ENCODE measurements at regions not wholly inside any gene's neighbourhood (a gene's known extent, or its start where the extent isn't known, plus 50 kb on each side); places are given as distances from the start of the nearest gene placed in this dataset.

DNA sequence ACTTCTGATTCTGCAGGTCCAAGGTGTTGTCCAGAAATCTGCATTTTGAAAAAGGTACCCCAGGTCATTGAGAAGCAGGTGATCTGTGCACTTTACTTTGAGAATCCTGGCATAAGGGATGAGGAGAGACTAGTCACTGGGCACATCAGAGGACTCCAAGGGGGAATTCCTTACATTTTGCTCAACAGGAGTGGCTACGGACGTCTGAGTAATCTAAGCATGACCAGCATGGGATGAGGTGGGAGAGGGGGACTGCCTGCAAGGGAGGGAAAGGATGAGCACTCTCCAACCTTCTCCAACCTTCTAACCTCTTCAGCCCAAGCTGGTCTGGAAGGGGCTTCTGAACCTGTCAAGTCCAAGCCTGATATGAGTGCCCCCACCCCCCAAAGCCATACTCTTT lies 55.5 kb downstream of the MARCHF4 start:
- Histone ChIP-seq H3K9me3 (ENCODE audit: control insufficient read depth, insufficient read depth, low read depth, low read length) (no peaks in the 10 kb centered on the region), H3K4me1 (ENCODE audit: control insufficient read depth, insufficient read depth, low read length) (peaks cover 4% of the 10 kb centered on the region; the same call in 1 of the 2 replicates), H3K27ac (ENCODE audit: low read length) (no peak overlapping the region), H3K27me3 (ENCODE audit: control insufficient read depth, insufficient read depth, low read length) (no peaks in the 10 kb centered on the region), H3K36me3 (ENCODE audit: control insufficient read depth, insufficient read depth, low read length) (no peaks in the 10 kb centered on the region), H3K4me3 (ENCODE audit: low read depth in 2 of 2, low read length in 2 of 2) (no peak overlapping the region)
- no TSS peak for BruUV-seq (replicated peaks)
- ChIA-PET CTCF (no interaction called here), POLR2A (no interaction called here)
- intact Hi-C loops (cut with micrococcal nuclease; ENCODE audit: unreplicated experiment) (no loop called here), in situ Hi-C loops (cut with HindIII; ENCODE audit: low pct_unique_long_range_greater_than_20kb, low sequenced_read_pairs) (no loop called here)
- TF ChIP-seq, protein P1, sequence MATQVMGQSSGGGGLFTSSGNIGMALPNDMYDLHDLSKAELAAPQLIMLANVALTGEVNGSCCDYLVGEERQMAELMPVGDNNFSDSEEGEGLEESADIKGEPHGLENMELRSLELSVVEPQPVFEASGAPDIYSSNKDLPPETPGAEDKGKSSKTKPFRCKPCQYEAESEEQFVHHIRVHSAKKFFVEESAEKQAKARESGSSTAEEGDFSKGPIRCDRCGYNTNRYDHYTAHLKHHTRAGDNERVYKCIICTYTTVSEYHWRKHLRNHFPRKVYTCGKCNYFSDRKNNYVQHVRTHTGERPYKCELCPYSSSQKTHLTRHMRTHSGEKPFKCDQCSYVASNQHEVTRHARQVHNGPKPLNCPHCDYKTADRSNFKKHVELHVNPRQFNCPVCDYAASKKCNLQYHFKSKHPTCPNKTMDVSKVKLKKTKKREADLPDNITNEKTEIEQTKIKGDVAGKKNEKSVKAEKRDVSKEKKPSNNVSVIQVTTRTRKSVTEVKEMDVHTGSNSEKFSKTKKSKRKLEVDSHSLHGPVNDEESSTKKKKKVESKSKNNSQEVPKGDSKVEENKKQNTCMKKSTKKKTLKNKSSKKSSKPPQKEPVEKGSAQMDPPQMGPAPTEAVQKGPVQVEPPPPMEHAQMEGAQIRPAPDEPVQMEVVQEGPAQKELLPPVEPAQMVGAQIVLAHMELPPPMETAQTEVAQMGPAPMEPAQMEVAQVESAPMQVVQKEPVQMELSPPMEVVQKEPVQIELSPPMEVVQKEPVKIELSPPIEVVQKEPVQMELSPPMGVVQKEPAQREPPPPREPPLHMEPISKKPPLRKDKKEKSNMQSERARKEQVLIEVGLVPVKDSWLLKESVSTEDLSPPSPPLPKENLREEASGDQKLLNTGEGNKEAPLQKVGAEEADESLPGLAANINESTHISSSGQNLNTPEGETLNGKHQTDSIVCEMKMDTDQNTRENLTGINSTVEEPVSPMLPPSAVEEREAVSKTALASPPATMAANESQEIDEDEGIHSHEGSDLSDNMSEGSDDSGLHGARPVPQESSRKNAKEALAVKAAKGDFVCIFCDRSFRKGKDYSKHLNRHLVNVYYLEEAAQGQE (IDR thresholded peaks at IDR 0.05; ENCODE audit: insufficient read depth in 1 of 2, low read depth in 2 of 2, low read length in 1 of 2), result no peak
- no peak for TF ChIP-seq SIN3A (IDR thresholded peaks at IDR 0.05; ENCODE audit: borderline replicate concordance, insufficient read depth, low read depth, low read length)
- no peak for TF ChIP-seq POLR2AphosphoS5 (IDR thresholded peaks at IDR 0.05; ENCODE audit: low read depth, low read length)
- ATAC-seq (peak; percentile 73), DNase-seq (ENCODE audit: low read depth, low spot score) (no peak)

DNA sequence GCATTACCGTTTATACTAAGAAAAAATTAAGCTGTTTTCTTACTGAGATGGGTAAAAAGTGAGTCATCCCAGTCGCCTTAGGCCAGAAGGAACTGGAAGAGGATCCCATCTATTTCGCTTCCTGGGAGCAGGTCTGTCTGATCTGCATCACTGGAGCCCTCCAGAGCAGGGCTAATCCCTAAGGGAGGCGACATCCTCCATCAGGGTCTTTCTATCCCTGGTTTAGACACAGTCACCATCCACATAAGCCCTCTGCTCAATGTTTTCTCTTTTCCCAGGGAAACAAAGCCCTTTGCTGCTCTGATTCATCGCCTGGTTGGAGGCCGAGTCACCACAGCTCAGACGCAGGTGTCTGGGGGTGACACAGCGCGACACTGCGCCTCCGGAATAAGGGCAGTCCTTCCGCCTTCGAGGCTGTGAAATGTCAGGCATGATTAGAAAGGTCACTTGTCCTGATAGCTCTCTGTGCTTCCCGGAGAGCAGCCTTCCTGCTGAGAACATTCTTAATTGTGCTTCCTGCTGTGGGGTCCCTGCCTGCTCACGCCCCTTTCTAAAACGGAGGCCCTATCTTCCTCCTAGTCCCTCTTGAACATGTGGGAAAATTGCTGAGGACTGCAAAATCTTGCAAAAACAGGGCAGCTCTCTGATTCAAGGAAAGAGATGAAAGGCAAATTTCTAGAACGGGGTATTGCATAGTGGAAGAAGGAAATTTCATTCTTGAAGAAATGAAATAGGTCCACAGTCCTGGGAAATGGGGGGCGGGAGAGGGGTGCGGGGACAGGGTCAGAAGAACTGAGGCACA lies 56.3 kb downstream of the MARCHF4 start:
- Histone ChIP-seq H3K27ac (ENCODE audit: low read length) (no peak overlapping the region), H3K4me3 (ENCODE audit: low read depth in 2 of 2, low read length in 2 of 2) (peak overlapping the region; percentile 2 to 39; a peak in 2 of 4 replicates), H3K9me3 (ENCODE audit: control insufficient read depth, insufficient read depth, low read depth, low read length) (no peaks in the 10 kb centered on the region), H3K4me1 (ENCODE audit: control insufficient read depth, insufficient read depth, low read length) (peaks cover 4% of the 10 kb centered on the region; the same call in 1 of the 2 replicates), H3K36me3 (ENCODE audit: control insufficient read depth, insufficient read depth, low read length) (no peaks in the 10 kb centered on the region), H3K27me3 (ENCODE audit: control insufficient read depth, insufficient read depth, low read length) (no peaks in the 10 kb centered on the region)
- POLR2A ChIA-PET, result no interaction called here
- in situ Hi-C loops (cut with HindIII; ENCODE audit: low pct_unique_long_range_greater_than_20kb, low sequenced_read_pairs), result no loop called here
- ATAC-seq (peak; percentile 89), DNase-seq (ENCODE audit: low read depth, low spot score) (peak; percentile 73)
- CTCF ChIA-PET, result no interaction called here
- TF ChIP-seq, protein P1 (IDR thresholded peaks at IDR 0.05; ENCODE audit: insufficient read depth in 1 of 2, low read depth in 2 of 2, low read length in 1 of 2), result no peak
- TF ChIP-seq POLR2AphosphoS5 (IDR thresholded peaks at IDR 0.05; ENCODE audit: low read depth, low read length), result no peak
- TF ChIP-seq SIN3A (IDR thresholded peaks at IDR 0.05; ENCODE audit: borderline replicate concordance, insufficient read depth, low read depth, low read length), result no peak
- TF ChIP-seq, protein P2, sequence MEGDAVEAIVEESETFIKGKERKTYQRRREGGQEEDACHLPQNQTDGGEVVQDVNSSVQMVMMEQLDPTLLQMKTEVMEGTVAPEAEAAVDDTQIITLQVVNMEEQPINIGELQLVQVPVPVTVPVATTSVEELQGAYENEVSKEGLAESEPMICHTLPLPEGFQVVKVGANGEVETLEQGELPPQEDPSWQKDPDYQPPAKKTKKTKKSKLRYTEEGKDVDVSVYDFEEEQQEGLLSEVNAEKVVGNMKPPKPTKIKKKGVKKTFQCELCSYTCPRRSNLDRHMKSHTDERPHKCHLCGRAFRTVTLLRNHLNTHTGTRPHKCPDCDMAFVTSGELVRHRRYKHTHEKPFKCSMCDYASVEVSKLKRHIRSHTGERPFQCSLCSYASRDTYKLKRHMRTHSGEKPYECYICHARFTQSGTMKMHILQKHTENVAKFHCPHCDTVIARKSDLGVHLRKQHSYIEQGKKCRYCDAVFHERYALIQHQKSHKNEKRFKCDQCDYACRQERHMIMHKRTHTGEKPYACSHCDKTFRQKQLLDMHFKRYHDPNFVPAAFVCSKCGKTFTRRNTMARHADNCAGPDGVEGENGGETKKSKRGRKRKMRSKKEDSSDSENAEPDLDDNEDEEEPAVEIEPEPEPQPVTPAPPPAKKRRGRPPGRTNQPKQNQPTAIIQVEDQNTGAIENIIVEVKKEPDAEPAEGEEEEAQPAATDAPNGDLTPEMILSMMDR (IDR thresholded peaks at IDR 0.05), result no peak
- TF ChIP-seq TCF7L2 (IDR thresholded peaks at IDR 0.05; ENCODE audit: low read depth, low read length), result no peak
- intact Hi-C loops (cut with micrococcal nuclease; ENCODE audit: unreplicated experiment), result no loop called here
- no TSS peak for BruUV-seq (replicated peaks)
